COLO829 (cell line): ENCODE measurements at regions not wholly inside any gene's neighbourhood (a gene's known extent, or its start where the extent isn't known, plus 50 kb on each side); places are given as distances from the start of the nearest gene placed in this dataset.

Experiments
- DNase-seq: peaks from one replicate; pipeline ENCODE4 v3.0.0; 2012; ENCODE audit warnings: low spot score

DNA sequence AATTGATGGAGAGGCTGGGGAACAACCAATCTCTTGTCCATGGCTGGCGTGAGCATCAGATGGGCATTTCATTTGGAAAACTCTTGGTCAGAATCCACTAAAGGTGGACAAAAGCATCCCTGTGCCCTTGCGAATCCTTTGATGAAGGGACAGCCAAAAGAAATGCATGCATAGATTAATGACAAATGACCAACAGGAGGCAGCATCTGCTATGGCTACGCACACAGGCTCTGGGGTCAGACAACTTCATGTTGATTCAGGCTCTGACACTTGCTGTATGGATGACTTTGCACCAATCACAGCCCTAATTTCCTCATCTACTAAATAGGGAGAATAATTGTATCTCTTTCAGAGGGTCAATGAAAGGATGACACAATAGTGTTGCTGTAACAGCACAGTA, 117.5 kb downstream of the ASCL4 start:
- DNase-seq, result no peak

DNA sequence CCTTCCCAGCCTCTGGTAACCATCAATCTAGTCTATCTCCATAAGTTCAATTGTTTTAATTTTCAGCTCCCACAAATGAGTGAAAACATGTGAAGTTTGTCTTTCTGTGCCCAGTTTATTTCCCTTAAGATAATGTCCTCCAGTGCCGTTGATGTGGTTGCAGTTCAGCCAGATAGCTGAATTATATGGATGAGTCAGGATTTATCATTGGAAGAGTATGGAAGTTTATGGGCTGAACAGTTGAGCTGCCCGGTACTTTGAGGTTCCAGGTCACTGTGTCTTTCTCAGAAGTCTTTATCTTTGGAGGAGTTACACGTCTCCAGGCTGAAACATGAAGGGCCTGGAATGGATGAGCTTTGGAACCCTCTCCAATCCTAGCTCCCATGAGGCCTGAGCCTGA, 120.1 kb downstream of the ASCL4 start:
- no peak for DNase-seq

DNA sequence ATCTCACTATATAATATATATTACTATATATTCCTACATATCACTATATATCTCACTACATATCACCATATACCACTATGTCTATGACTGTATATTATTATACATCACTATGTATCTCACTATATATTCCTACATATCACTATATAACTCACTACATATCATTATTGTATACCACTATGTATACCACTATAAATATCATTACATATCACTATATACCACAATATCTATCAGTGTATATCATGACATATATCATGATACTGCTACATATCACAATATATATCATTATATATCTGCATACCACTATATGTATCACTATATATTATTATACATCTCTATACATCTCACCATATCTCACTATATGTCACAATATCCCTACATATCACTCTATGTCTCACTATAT, 121.5 kb downstream of the ASCL4 start:
- no peak for DNase-seq

DNA sequence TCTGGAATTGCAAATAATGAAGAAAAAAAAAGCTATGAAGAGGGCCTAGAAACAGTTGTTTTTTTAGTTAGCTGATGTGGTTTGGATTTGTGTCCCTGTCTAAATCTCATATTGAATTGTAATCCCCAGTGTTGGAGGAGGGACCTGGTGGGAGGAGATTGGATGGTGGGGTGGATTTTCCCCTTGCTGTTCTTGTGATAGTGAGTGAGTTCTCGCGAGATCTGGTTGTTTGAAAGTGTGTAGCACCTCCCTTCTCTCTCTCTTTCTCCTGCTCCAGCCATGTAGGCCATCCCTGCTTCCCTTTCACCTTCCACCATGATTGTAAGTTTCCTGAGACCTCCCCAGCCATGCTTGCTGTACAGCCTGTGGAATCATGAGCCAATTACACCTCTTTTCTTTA, 126.1 kb downstream of the ASCL4 start:
- DNase-seq, result no peak

DNA sequence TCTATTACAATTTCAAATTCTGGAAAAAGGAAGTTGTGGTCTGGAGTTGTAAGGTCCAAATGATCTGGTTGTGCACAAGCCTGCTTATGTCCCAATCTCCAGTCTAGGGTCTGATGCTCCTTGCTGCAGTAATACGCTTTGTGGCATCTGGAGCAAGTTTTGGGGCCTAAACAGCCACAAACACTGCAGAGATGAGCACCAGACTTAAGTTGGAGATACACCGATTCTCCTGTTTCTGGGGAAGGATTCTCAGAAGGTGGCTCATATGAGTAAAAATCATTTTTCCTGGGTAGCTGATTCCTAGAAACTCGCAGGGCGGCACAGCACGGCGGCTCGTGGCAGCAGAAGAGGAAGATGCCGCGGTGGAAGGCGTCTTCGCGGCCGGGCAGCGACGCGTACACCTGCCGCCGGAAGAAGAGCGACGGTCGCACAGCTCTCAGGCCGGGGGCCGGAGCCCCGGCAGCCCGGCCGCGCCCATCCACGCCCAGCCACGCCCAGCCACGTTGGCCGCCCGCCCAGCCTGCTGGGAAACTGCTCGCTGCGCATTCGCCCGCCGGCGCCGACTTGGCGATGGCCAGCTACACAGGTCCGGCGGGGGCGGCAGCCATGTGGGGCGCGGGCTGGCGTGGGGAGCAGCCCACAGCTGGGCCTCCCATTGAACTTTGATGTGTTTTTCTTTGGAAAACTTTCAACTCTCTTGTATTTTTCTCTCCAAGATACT, 129.0 kb downstream of the ASCL4 start:
- DNase-seq, result peak; percentile 23

DNA sequence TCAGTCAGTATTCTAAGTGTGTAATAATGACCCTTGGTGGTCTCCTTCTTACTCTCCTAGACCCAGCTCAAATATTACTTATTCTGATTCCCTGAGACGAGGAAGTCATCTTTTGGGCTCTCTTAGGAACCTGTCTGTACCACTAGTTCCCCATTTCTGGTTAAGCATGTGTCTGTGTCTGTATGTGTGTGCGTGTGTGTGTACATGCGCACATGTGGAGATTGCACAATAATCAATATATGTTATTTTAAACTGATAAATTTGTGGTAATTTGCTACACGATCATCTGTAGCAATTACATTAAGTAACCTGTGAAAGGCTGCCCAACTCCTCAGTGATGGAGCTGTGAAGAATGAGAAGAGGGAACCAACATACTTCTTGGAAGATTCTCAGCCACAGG, 132.2 kb downstream of the ASCL4 start:
- DNase-seq, result no peak

DNA sequence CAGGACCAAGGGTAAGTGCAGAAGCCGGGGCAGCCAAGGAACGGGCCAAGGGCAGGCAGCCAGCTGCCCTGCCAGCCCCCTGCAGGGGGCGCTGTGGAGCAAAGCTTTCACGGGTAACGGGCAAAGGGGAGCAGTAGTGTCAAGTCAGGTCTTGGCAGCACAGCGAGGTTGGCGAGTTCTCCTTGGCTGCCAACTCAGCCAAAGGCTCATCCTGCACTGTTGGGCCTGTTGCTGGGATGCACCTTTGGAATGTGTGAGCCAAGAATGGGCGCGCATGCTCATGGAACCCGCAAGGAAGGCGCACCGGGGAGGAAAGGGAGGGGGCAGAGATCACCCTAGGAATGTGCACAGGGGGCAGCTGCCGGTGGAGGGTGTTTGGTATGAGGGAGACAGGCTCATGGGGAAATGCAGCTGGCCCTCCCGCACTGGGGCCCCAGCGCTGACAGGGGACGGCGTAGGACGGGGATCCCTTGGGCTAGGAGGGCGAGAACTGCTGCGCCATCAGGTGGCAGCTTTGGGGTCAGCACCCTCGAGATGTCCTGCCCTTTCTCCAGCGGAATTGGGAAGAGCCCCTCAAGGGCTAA, 138.0 kb downstream of the ASCL4 start:
- no peak for DNase-seq

DNA sequence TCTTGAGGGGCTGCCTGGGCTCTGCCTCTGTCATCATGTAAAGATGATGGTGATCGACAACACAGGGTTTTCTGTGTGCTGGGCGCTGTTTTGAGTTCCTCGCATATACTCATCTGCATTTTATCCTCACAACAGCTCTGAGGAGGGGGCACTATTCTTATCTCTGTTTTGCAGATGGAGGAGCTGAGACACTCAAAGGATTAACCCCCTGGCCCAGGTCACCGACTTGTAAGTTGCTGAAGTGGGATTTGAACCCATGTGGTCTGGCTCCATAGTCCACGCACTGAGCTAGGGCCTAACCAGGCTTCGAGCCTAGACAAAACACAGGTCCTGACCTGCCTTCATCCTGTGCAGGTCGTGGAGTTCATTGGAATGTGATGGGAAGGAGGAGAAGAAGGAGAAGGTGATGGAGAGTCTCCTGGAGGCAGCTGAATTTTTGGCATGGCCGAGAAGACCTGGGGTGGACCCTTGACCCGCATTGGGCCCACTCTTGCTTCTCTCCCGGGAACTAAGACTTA, 140.0 kb downstream of the ASCL4 start:
- DNase-seq, result no peak

DNA sequence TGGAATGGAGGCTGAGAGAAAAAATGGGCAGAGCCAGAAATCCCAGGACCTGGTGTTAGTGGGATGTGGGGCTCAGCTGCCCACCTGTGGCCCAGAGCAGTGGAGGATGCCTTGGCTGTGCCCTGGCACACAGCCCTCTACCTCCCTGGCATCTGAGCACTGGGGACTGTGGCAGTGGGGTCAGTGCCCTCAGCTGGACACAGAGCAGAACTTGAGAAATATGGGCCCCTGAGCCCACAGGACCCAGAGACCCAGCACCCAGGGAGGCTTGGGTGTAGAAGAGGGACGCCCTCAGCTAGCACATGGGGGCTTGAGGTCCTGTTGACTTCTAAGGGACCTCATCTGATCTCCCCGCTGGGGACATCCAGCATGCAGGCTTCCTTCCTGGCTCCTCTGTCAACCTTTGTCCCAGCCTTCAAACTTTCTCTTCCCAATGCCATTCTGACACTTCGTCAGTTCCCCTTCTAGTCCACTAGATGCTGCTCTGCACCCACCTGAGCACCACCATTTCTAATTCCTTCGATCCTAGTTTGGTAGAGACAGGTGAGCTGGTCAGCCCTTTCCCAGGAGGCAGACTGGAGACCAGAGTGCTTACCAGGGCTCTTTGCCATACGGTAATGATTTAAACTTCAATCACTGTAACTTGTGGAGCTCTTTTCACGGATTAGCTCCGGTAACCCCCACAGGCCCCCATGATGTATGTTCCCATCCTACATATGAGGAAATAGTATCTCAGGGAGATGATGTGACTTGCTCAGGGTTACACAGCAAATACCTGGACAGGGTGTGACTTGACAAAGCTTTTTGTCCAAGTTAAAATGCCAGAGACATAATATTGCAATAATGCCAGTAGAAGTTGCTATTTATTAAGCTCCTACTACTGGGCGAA, 143.7 kb downstream of the ASCL4 start:
- DNase-seq, result no peak

DNA sequence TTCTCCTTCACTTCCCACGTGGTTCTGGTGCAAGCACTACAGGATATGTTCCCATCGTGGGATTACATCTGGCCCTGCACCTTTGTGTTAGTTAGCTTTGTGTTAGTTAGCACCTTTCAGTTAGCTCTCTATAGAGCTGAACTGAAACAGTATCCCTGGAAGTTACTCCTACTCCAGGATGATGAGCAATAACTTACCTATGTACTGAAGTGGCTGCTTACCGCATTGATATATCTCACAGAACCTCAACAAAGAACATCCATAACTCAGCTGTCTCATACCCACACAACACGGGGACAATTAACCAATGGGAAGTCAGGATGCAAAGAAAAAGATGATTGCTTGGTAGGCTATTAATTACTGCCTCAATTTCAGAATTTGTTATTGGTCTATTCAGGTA, 146.6 kb downstream of the ASCL4 start:
- DNase-seq, result no peak

DNA sequence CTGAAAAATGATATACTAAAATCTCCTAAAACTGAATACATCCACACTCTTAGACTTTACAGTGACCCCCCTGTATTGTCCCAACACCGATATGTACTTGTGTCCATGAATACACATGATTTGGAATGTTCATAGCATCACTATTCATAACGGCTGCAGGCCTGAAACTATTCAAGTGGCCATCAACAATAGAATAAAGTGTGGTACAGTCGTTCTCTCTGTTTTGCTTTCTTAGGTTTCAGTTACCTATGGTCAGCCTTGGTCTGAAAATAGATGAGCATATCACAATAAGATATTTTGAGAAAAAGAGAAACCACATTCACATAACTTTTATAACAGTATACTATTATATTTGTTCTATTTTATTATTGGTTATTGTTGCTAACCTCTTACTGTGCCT, 150.6 kb downstream of the ASCL4 start:
- DNase-seq, result no peak

DNA sequence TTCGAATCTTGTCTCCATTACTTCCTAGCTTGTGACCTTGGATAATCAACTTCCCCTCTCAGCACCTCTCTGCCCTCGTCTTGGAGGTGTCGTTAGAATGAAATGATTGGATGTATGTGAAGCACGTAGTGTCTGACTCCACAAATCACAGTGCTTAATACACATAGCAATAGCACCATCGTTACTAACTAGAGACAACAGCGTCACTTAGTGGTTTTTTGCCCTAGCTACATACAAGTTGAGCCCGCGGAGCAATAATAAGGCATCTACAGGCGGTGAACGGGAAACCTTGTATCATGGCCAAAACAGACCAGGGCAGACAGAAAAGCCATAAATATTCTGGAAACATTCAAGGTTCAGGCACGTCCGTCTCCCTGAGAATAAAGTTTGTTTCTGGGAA, 154.9 kb downstream of the ASCL4 start:
- DNase-seq, result peak; percentile 58

DNA sequence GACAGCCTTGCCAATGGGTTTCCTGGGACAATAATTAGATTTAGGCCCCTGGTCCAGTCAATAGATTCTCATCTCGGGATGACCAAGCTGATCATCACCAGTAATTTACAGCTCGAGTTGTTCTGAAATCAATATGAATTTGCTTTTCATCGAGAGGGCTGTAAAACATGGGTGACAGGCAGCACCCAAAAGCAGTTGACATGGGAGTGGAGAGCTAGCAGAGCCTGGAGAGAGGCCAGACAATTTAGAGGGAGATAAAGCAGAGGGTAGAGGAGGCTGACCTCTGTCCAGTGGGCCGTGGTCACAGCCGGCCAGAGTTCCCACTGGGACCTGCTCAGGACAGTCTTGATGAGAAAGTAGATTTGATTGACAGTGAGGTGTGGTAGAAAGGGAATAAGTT, 157.3 kb downstream of the ASCL4 start:
- no peak for DNase-seq

DNA sequence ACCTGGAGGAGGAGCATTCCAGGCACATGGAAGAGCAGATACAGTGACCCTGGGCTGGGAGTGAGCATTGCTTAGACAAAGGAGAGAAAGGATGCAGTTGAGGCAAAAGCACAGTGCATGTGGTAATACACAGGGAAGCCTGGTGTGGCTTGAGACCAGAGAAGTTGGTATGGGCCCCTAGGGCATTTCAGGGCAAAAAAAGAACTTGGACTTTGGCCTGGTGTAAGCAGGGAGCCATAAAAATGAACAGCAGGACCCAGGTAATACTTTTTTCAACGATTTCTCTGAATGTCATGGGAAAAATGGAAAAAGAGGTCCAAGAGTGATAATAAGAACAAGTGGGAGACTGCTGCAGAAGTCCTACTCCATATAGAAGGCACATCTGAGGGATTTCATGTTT, 163.9 kb downstream of the ASCL4 start:
- DNase-seq, result no peak

DNA sequence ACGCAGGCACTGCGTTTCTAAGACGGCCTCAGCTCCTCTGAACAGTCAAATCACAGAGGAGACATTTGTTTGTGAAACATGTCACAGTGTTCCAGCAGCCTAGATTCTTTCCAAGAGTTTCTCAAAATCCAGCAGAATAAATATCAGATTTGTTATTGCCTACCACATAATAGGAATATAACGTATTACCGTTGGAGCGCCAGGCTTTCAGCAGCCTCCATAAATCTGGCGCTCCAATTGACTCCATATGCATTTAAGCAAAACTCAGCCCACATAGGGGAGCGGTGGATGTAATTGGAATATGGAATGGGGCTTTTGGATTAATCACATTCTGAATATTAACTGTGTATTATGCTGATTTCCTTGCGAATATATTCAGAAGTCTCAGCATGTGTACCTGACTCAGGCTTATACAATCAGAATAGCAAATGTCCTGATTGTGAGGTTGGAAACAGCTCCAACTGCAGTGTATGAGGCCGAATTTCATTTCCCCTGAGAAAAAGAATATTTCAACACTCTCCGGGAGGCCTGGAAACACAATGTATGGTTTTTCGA, 174.0 kb downstream of the ASCL4 start:
- no peak for DNase-seq

DNA sequence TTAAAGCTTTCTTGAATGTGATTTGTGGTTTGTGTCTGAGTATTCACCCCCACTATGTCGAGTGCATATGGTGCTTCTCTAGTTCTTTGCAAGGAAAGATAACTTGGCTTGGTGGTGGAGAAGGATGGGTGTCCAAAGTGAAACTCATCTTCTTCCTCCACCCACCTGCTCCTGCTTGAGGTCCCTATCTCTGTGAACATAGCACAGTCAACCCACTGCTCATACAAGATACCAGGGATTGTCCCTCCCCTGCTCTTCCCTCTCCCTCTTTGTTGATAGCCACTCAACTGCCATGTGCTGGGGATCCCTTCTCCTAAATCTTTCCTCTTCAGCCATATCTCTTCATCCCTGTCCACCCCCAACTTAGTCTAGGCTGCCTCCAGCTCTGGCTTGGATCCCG, 176.5 kb downstream of the ASCL4 start:
- no peak for DNase-seq

DNA sequence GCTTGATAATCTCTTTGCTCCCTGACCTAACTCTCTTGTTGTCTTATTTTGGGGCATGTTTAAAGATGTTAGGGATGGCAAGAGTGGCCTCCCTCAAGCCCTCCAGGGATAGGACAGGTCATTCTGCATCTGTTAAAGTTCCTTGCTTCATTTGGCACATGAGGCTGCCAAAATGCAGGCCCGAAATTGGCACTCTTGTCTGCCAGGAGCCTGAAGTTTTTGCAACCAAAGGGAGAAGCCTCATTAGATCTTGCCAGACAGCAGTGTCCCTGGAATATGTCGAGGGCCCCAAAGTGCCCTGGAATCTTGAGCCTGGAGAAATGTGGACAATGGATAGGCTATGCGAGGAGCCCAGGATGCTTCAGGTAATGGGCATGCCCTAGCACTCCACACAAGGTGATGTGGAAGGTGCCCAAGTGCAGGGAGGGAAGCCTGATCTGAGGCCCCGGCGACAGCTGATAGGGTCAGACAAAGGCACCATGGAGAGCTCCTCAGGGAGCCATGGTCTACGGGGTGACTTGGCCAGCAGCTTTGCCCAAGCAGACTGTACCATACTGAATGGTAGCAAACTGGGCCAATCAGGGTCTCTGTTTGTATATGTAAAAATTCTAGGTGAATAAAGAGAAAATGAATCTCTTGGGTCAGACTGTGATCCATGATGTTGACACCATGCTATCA, 173.0 kb upstream of the WSCD2 start:
- DNase-seq, result no peak

DNA sequence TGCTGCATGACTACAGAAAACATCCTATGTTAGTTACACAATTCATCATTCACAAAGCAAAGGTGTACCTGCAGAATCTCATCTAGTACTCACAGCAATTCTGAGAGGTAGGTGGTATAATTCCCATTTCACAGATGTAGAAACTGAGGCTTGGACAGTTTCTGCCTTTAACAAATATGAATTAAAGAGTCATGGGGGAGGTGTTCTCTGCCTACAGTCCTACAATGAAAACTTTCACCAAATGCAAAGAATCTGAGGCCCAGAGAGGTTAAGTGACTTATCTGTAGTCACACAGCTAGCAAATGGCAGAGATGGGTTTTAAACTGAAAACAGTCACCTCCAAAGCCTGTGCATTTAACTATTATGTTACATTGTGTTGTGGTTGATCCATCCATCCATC, 171.6 kb upstream of the WSCD2 start:
- DNase-seq, result no peak

DNA sequence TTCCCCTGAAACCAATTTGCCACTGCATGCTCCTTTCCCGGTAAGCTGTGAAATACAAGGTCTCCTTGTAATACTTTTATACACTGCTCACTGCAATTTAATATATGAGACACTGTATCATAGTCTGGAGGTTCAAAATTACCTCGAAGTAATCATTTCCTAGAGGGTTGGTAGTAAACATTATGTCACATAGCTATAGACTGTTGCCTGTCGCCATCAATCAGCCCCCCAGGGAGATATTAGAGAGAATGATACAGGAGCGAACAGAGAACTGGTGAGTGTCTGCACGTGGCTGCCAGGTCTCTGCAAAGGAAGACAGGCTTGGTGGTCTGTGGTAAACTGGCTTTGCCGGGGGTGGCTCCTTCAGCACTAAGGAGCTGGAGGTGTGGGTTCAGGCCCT, 165.5 kb upstream of the WSCD2 start:
- DNase-seq, result no peak

DNA sequence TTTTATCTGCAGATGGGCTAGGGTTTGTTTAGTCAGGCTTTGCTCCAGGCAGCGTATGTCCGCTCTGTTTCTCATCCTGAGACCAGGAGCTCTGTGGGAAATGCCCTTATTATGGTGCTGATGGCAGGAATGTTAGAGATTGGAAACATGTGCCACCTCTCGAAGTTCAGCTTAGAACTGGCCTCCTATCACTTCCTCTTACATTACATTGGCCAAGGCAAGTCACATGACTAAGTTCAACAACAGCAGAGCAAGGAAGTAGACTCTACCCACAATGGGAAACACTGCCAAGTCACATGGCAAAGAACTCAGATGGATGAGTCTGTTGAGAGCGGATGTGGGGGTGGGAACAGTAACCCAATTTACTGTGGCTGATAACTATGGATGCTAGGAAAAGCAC, 161.9 kb upstream of the WSCD2 start:
- DNase-seq, result peak; percentile 5

DNA sequence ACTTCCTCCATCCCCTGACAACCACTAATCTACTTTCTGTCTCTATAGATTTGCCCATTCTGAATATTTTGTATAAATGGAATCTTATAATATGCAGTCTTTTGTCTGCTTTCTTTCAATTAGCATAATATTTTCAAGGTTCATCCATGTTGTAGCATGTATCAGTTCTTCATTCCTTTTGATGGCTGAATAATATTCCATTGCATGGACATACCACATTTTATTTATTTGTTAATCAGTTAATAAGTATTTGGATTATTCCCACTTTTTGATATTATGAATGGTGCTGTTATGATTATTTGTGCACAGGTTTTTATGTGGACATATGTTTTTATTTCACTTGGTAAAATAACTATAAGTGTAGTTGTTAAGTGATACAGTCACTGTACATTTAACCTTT, 155.1 kb upstream of the WSCD2 start:
- no peak for DNase-seq

DNA sequence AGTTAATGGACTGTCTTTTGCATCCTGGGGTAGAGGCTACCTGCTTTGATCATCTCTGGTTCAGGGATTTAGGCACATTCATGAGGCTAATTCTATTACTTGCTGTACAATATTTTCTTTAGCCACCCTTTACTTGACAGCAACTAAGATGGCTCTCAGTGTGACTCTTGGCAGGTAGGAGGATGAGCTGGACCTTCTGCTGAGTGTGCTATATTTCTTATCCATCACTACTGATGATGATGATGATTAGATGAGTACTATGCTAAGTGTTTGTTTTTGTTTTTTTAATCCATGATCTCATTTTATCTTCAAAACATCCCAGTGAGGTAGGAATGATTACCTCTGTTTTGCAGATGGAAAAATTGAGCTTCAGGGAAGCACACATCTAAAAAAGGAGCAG, 152.8 kb upstream of the WSCD2 start:
- no peak for DNase-seq
